GM13976 (cell line): ENCODE measurements at regions not wholly inside any gene's neighbourhood (a gene's known extent, or its start where the extent isn't known, plus 50 kb on each side); places are given as distances from the start of the nearest gene placed in this dataset.

Experiments used
- DNase-seq: peaks from one replicate; pipeline ENCODE4 v3.0.0; 2012; ENCODE audit warnings: low spot score
- in situ Hi-C: fragments of 300-500 bp; cut with MboI; formaldehyde crosslinking; loops from one replicate; pipeline ENCODE4 v1.12.0; 2022; ENCODE audit warnings: low sequenced_read_pairs, mixed read lengths, inconsistent platforms; ENCODE audit not compliant: unreplicated experiment
- TF ChIP-seq, protein P1 (sequence below): IDR thresholded peaks from 2 replicates; pipeline ENCODE4 v1.5.1; 2012; ENCODE audit warnings: borderline replicate concordance, mild to moderate bottlenecking; ENCODE audit not compliant: insufficient read depth; ENCODE audit errors: extremely low read depth, missing control alignments, control extremely low read depth

DNA sequence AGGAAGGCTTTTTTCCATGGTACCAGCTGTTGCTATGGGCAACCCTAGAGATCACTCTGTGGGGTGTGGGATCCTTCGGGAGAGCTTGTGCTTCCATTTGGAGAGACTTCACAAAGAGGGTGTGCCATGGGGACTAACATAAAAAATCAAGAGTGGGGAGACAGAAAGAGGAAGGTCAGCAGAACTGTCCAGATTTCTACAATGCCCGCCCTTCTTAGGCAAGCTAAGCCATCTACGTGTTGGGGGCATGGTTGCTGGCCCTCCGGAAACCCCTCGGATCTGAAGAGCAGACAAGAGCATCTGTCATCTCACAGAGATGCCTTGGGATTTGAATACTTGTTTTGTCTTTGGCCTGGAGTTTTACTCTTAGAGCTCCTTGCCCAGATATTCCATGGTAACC, 83.9 kb upstream of the ZNF648 start:
- TF ChIP-seq, protein P1, sequence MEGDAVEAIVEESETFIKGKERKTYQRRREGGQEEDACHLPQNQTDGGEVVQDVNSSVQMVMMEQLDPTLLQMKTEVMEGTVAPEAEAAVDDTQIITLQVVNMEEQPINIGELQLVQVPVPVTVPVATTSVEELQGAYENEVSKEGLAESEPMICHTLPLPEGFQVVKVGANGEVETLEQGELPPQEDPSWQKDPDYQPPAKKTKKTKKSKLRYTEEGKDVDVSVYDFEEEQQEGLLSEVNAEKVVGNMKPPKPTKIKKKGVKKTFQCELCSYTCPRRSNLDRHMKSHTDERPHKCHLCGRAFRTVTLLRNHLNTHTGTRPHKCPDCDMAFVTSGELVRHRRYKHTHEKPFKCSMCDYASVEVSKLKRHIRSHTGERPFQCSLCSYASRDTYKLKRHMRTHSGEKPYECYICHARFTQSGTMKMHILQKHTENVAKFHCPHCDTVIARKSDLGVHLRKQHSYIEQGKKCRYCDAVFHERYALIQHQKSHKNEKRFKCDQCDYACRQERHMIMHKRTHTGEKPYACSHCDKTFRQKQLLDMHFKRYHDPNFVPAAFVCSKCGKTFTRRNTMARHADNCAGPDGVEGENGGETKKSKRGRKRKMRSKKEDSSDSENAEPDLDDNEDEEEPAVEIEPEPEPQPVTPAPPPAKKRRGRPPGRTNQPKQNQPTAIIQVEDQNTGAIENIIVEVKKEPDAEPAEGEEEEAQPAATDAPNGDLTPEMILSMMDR = no peak
- in situ Hi-C loops = no loop called here
- DNase-seq = no peak

DNA sequence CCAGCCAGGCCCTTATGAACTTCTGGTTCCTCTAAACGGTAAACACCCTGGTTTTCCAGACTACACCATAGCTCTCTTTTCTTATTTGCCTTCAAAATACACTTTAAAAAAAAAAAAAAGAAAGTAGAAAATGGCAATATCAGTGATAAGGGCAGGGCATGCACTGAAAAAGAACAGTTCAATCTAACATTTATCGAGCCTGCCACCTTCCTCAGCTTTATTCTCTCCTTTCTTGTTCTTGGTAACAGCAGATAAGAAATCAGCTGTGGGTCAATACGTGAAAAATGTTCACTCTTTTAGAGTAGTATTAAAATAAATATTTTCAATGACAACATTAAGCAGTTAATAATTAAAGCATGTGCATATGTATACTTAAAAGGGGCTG, 83.1 kb upstream of the ZNF648 start:
- TF ChIP-seq, protein P1 = no peak
- in situ Hi-C loops = loop anchor here (5.0 kb wide), 1 partner anchor 253 kb away; no protein-coding TSS in a partner anchor
- DNase-seq = no peak

DNA sequence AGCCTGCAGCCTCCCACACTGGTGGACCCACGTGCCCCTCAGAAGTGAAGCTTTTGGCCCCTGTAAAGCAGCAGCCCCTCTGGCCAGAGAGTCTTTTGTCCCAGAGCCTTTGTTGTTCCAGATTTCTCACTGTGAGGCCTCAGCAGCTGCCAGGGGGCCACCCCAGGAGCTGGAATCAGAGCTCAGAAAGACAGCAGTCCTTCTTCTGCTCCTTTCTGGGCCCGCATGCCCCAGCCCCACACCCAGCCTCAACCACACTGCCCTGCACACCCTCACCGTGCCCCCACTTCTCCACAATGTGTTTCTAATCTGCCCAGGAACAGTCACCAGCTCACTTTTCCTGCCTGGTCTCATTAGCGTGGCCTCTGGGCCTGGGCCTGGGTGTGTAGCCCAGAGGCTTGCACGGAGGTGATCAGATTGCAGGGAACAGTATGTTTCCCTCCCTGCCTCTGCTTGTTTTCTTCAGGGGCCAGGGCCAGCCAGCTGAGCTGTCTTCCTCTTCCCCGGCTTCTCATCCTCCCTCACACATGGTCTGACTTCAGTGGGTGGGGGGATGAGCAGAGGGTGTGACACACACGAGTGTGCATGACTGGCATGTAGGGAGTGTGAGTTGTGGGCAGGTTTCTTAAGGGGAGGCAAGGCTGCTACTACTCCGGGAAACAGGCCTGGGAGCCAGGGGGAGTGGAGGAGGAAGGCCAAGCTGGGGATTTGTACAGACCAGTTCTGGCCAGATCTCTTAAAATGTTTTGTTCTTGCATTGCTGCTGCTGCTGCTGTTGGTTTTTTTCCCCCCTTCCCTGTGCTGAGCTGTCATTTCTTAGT, 82.5 kb upstream of the ZNF648 start:
- peak; percentile 13 for DNase-seq
- in situ Hi-C loops = loop anchor here (5.0 kb wide), 1 partner anchor 253 kb away; no protein-coding TSS in a partner anchor
- TF ChIP-seq, protein P1 = no peak

DNA sequence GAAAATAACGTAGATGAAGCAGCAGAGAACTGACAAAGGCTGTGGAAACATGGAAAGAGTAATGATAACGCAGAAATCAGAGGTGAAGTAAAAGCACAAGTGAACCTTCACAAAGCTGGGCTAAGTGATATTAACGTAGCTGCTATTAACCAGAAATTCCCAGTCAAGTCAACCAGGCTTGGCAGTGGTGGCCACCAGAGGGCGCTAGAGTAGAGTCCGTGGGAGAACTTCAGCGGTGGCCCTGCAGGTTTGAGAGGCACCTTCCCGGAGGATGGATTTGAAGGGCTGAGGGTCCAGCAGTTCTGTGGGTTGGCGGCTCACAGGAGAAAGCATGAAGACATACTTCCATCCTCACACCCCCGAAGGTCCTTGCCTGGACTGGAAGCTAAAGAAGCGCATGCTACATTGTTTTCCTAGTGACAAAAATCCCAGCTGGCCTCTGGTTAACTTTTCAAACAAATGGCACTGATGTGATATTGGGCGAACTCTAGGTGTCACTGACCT, 81.7 kb upstream of the ZNF648 start:
- DNase-seq = peak; percentile 73
- in situ Hi-C loops = loop anchor here (5.0 kb wide), 1 partner anchor 254 kb away; no protein-coding TSS in a partner anchor
- TF ChIP-seq, protein P1 = peak; percentile 94

DNA sequence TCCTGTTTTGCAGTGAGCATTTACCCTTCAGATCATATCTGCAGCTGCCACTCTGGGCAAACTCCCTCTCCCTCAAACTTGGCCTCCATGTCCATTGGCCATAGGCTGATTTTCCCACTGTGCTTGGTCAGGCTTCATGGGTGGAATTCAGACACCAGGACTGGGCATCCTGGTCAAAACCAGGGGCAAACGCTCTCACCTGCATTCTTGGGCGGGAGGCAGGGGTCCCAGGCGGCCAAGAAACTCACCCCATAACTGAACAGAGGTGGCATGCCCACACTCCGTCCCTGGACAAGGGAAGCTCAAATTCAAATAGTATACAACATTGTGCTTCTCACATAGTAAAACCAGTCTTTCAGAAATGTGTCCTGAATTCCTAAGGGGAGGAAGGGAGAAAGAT, 81.1 kb upstream of the ZNF648 start:
- in situ Hi-C loops = loop anchor here (5.0 kb wide), 1 partner anchor 255 kb away; no protein-coding TSS in a partner anchor
- TF ChIP-seq, protein P1 = no peak
- no peak for DNase-seq

DNA sequence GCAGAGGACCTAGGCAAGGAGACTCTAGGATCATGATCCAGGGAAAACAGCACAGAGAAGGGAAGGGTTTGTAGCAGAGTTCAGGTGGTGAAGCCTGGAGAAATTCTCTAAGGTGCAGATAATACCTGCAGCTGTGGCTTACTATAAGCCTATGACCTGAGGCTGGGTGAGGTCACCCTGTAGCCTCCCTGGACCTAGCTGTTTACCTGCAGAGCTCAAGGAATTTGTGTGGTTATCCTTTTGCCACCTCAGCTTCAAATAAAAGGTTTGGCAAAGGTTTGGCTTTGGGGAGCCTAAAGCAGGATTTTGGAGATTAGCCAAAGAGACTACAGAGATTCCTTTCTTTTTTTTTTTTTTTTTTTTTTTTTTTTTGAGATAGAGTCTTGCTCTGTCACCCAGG, 79.5 kb upstream of the ZNF648 start:
- no peak for DNase-seq
- in situ Hi-C loops = loop anchor here (5.0 kb wide), 1 partner anchor 256 kb away; no protein-coding TSS in a partner anchor
- TF ChIP-seq, protein P1 = no peak

DNA sequence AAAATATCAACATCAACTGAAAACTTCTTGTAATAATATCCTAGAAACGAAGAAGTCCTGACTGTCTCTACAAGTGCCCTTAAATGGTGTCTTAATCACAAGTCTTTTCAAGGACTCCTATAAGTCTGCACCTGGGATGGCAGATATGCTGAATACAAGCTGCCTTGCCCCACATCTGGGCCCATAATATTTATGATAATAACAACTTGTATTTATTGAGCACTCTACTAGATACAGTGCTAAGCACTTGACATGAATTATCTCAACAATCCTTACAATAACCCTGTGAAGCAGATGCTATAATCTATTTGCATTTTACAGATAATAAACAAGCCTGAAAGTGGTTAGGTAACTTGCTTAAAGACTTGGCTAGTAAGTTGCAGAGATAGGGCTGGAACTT, 78.0 kb upstream of the ZNF648 start:
- no peak for DNase-seq
- TF ChIP-seq, protein P1 = no peak
- in situ Hi-C loops = no loop called here
